ENCODE measurements at regions not wholly inside any gene's neighbourhood (a gene's known extent, or its start where the extent isn't known, plus 50 kb on each side); places are given as distances from the start of the nearest gene placed in this dataset.

DNA sequence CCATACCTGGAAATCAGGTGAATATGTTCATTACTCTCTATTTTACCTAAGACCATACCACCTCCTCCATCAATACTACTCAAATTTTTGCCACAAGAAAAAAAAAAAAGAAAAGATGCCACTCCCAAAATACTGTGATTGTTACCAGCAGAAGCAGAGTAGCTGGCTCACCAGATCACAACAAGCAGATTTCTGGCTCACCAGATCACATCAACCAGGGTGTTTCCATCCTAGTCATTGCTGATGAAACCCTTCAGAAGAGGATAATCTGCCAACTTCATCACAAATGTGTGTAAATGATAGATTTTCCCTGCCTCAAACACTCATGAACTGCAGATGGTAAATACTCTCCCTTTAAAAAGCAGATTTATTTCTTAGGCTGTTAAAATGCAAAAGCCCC is 109.7 kb upstream of the NAMPT start:
- intact Hi-C loops (cut with DNase I): no loop called here
- H3K27ac ChIP-seq: no peak overlapping the region
- TF ChIP-seq, protein P1, sequence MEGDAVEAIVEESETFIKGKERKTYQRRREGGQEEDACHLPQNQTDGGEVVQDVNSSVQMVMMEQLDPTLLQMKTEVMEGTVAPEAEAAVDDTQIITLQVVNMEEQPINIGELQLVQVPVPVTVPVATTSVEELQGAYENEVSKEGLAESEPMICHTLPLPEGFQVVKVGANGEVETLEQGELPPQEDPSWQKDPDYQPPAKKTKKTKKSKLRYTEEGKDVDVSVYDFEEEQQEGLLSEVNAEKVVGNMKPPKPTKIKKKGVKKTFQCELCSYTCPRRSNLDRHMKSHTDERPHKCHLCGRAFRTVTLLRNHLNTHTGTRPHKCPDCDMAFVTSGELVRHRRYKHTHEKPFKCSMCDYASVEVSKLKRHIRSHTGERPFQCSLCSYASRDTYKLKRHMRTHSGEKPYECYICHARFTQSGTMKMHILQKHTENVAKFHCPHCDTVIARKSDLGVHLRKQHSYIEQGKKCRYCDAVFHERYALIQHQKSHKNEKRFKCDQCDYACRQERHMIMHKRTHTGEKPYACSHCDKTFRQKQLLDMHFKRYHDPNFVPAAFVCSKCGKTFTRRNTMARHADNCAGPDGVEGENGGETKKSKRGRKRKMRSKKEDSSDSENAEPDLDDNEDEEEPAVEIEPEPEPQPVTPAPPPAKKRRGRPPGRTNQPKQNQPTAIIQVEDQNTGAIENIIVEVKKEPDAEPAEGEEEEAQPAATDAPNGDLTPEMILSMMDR (IDR thresholded peaks at IDR 0.05): no peak
- no peak for TF ChIP-seq POLR2A (IDR thresholded peaks at IDR 0.05)
- TF ChIP-seq POLR2AphosphoS5 (IDR thresholded peaks at IDR 0.05; ENCODE audit: insufficient read depth in 1 of 2, low read depth in 1 of 2): no peak
- no peak for DNase-seq (ENCODE audit: extremely low spot score in 2 of 2)
- no peaks in the 10 kb centered on the region for H3K9me3 ChIP-seq
- no peak overlapping the region for H3K4me3 ChIP-seq
- H3K36me3 ChIP-seq: no peaks in the 10 kb centered on the region
- no peaks in the 10 kb centered on the region for H3K4me1 ChIP-seq
- H3K27me3 ChIP-seq: no peaks in the 10 kb centered on the region

DNA sequence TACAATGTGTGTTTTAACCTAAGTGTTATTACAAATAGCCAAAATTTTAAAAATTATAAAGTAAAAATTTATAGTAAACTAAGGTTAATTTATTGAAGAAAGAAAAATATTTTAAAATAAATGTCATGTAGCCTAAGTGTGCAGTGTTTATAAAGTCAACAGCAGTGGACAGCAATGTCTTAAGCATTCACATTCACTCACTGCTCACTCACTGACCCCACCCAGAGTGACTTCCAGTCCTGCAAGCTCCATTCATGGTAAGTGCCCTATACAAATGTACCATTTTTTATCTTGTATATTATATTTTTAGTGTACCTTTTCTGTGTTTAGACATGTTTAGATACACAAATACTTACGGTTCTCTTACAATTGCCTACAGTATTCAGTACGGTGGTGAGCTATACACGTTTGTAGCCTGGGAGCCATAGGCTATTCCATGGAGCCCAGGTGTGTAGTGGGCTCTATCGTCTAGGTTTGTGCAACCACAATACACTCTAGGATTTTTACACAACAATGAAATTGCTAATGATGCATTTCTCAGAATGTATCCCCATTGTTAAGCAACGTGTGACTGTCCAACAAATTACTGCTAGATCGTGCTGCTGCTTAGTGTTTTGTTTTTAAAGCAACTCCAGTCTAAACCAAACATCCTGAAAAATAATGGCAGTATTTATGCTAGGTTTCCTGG is 108.9 kb upstream of the NAMPT start:
- no peaks in the 10 kb centered on the region for H3K9me3 ChIP-seq
- no peaks in the 10 kb centered on the region for H3K27me3 ChIP-seq
- no peaks in the 10 kb centered on the region for H3K36me3 ChIP-seq
- H3K27ac ChIP-seq: no peak overlapping the region
- no peak overlapping the region for H3K4me3 ChIP-seq
- TF ChIP-seq POLR2AphosphoS5 (IDR thresholded peaks at IDR 0.05; ENCODE audit: insufficient read depth in 1 of 2, low read depth in 1 of 2) (no peak), POLR2A (IDR thresholded peaks at IDR 0.05) (no peak)
- TF ChIP-seq, protein P1 (IDR thresholded peaks at IDR 0.05): no peak
- no peaks in the 10 kb centered on the region for H3K4me1 ChIP-seq
- no peak for DNase-seq (ENCODE audit: extremely low spot score in 2 of 2)
- intact Hi-C loops (cut with DNase I): no loop called here

DNA sequence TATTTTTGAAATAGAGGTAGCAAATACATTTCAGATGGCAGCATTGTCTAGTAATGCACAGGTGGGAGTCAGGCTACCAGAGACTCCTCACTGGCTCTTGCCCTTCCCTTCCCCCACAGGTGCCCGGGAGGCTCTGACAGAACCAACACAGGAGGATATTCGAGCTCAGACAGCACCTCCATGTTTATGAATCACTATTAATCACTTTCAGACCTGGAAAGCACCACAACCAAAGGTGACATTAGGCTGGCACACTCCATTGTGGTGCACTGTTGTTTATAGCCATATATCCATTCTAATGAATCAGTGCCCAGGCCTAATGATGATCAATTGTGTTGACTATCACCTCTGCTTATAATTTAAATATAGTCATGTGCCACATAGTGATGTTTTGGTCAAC is 107.8 kb upstream of the NAMPT start:
- DNase-seq (ENCODE audit: extremely low spot score in 2 of 2): no peak
- Histone ChIP-seq H3K36me3 (no peaks in the 10 kb centered on the region), H3K27ac (no peak overlapping the region), H3K27me3 (no peaks in the 10 kb centered on the region), H3K4me1 (no peaks in the 10 kb centered on the region), H3K9me3 (no peaks in the 10 kb centered on the region), H3K4me3 (no peak overlapping the region)
- intact Hi-C loops (cut with DNase I): no loop called here
- no peak for TF ChIP-seq POLR2A (IDR thresholded peaks at IDR 0.05)

DNA sequence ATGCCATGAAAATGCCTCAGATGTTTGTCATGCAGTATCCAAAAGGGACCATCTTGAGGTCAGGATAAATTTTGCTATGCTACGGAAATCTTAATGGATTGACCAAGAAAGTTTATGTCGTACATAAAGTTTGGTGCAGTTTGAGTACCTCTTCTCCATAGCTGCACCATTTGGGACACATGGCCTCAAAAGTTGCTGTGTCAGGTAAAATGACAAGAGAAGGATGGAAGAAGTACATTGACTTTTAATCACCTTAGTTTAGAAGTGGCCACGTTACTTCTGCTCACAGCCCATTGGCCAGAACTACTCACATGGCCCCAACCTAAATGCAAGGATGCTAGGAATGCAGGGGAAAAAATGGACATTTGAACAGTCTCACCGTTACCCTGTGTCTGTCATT is 107.4 kb upstream of the NAMPT start:
- no peak overlapping the region for H3K27ac ChIP-seq
- no peaks in the 10 kb centered on the region for H3K4me1 ChIP-seq
- no peak for TF ChIP-seq POLR2A (IDR thresholded peaks at IDR 0.05)
- no peak for TF ChIP-seq POLR2AphosphoS5 (IDR thresholded peaks at IDR 0.05; ENCODE audit: insufficient read depth in 1 of 2, low read depth in 1 of 2)
- TF ChIP-seq, protein P1 (IDR thresholded peaks at IDR 0.05): no peak
- H3K4me3 ChIP-seq: no peak overlapping the region
- H3K27me3 ChIP-seq: no peaks in the 10 kb centered on the region
- no peak for DNase-seq (ENCODE audit: extremely low spot score in 2 of 2)
- intact Hi-C loops (cut with DNase I): no loop called here
- no peaks in the 10 kb centered on the region for H3K36me3 ChIP-seq
- no peaks in the 10 kb centered on the region for H3K9me3 ChIP-seq

DNA sequence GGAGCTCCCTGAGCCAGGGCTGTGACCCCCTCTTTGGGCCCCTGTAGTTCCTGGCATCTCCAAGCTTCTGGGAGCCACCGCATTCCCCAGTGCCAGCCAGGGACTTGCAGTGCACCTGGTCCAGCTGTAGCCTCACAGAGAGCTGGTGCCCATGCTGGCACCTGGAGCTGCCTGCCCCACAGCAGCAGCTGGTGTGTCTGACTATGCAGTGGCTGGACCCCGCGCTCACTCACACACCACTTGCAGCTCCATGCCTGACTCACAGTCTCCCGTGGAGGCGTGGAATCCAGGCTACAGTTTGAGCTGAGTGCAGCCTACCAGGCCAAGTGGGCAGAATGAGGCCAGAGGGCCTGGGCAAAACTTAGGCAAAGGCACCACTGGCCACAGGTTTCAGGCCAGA is 102.2 kb upstream of the NAMPT start:
- no peak overlapping the region for H3K27ac ChIP-seq
- intact Hi-C loops (cut with DNase I): no loop called here
- no peaks in the 10 kb centered on the region for H3K4me1 ChIP-seq
- H3K27me3 ChIP-seq: no peaks in the 10 kb centered on the region
- H3K9me3 ChIP-seq: no peaks in the 10 kb centered on the region
- H3K36me3 ChIP-seq: no peaks in the 10 kb centered on the region
- TF ChIP-seq, protein P1 (IDR thresholded peaks at IDR 0.05): no peak
- TF ChIP-seq POLR2A (IDR thresholded peaks at IDR 0.05) (no peak), POLR2AphosphoS5 (IDR thresholded peaks at IDR 0.05; ENCODE audit: insufficient read depth in 1 of 2, low read depth in 1 of 2) (no peak)
- H3K4me3 ChIP-seq: no peak overlapping the region
- DNase-seq (ENCODE audit: extremely low spot score in 2 of 2): no peak
